IPS-18a (cell line): ENCODE measurements at regions not wholly inside any gene's neighbourhood (a gene's known extent, or its start where the extent isn't known, plus 50 kb on each side); places are given as distances from the start of the nearest gene placed in this dataset.
"Not testable (repeated sequence)": the region's sequence is repeated elsewhere in the genome, so short reads cannot be mapped to it uniquely, and the experiment has no call there.

Experiments
- H3K27ac ChIP-seq: one replicate; pipeline ENCODE4 v1.5.1; 2013; ENCODE audit warnings: low read length
- H3K27me3 ChIP-seq: one replicate; pipeline ENCODE4 v1.6.1; 2013; ENCODE audit warnings: mild to moderate bottlenecking, low read length; ENCODE audit not compliant: control insufficient read depth, insufficient read depth
- H3K36me3 ChIP-seq: one replicate; pipeline ENCODE4 v1.6.1; 2013; ENCODE audit warnings: low read depth, low read length; ENCODE audit not compliant: control insufficient read depth
- H3K4me1 ChIP-seq: one replicate; pipeline ENCODE4 v1.6.1; 2013; ENCODE audit warnings: low read depth, low read length; ENCODE audit not compliant: control insufficient read depth
- H3K4me3 ChIP-seq: one replicate; pipeline ENCODE4 v1.5.1; 2013; ENCODE audit warnings: low read length
- H3K9ac ChIP-seq: one replicate; pipeline ENCODE4 v1.6.1; 2013; ENCODE audit warnings: mild to moderate bottlenecking, low read length, moderate library complexity
- H3K9me3 ChIP-seq: one replicate; pipeline ENCODE4 v1.6.1; 2013; ENCODE audit warnings: low read depth, low read length; ENCODE audit not compliant: control insufficient read depth

GRCh38 chr6:27597031-27597567 is 124.2 kb upstream of the ZNF184 start:
- not testable (repeated sequence) for H3K9ac ChIP-seq, H3K4me3 ChIP-seq, H3K4me1 ChIP-seq, H3K27ac ChIP-seq, H3K36me3 ChIP-seq, H3K9me3 ChIP-seq
- peaks cover 52% of the 10 kb centered on the region for H3K27me3 ChIP-seq

GRCh38 chr6:27593861-27594260 is 121.0 kb upstream of the ZNF184 start:
- Histone ChIP-seq H3K4me1 (no peaks in the 10 kb centered on the region), H3K27ac (no peak overlapping the region), H3K36me3 (no peaks in the 10 kb centered on the region), H3K4me3 (peak overlapping the region; percentile 96), H3K9ac (no peak overlapping the region), H3K27me3 (peaks cover 29% of the 10 kb centered on the region), H3K9me3 (no peaks in the 10 kb centered on the region)

GRCh38 chr6:27593200-27593818 is 120.4 kb upstream of the ZNF184 start:
- peak overlapping the region; percentile 96 for H3K4me3 ChIP-seq
- H3K27me3 ChIP-seq, result peaks cover 29% of the 10 kb centered on the region
- no peaks in the 10 kb centered on the region for H3K36me3 ChIP-seq
- no peaks in the 10 kb centered on the region for H3K9me3 ChIP-seq
- no peak overlapping the region for H3K9ac ChIP-seq
- H3K27ac ChIP-seq, result no peak overlapping the region
- H3K4me1 ChIP-seq, result no peaks in the 10 kb centered on the region

GRCh38 chr6:27592481-27593199 is 119.7 kb upstream of the ZNF184 start:
- Histone ChIP-seq H3K9me3 (no peaks in the 10 kb centered on the region), H3K36me3 (no peaks in the 10 kb centered on the region), H3K4me1 (no peaks in the 10 kb centered on the region), H3K4me3 (peak overlapping the region; percentile 96), H3K27ac (no peak overlapping the region), H3K9ac (peak overlapping the region; percentile 46), H3K27me3 (peaks cover 26% of the 10 kb centered on the region)

- peaks cover 26% of the 10 kb centered on the region for H3K27me3 ChIP-seq
- no peaks in the 10 kb centered on the region for H3K4me1 ChIP-seq
- no peaks in the 10 kb centered on the region for H3K36me3 ChIP-seq
- H3K4me3 ChIP-seq, result peak overlapping the region; percentile 96
- peak overlapping the region; percentile 46 for H3K9ac ChIP-seq
- no peaks in the 10 kb centered on the region for H3K9me3 ChIP-seq
- H3K27ac ChIP-seq, result no peak overlapping the region
Observed at GRCh38 chr6:27591699-27592480, 119.0 kb upstream of the ZNF184 start.

GRCh38 chr6:27585316-27585715 is 112.4 kb upstream of the ZNF184 start:
- not testable (repeated sequence) for H3K4me1 ChIP-seq, H3K27me3 ChIP-seq, H3K9me3 ChIP-seq, H3K9ac ChIP-seq, H3K27ac ChIP-seq, H3K4me3 ChIP-seq, H3K36me3 ChIP-seq

- Histone ChIP-seq H3K36me3 (no peaks in the 10 kb centered on the region), H3K4me1 (peaks cover 3% of the 10 kb centered on the region), H3K27ac (no peak overlapping the region), H3K9me3 (no peaks in the 10 kb centered on the region), H3K27me3 (no peaks in the 10 kb centered on the region), H3K9ac (no peak overlapping the region), H3K4me3 (no peak overlapping the region)
Observed at GRCh38 chr6:27584326-27584725, 111.4 kb upstream of the ZNF184 start.

GRCh38 chr6:27582928-27583725 is 110.2 kb upstream of the ZNF184 start:
- Histone ChIP-seq H3K36me3 (no peaks in the 10 kb centered on the region), H3K9ac (no peak overlapping the region), H3K4me1 (peaks cover 3% of the 10 kb centered on the region), H3K4me3 (peak overlapping the region; percentile 56), H3K9me3 (no peaks in the 10 kb centered on the region), H3K27ac (no peak overlapping the region), H3K27me3 (no peaks in the 10 kb centered on the region)

- Histone ChIP-seq H3K4me1 (peaks cover 3% of the 10 kb centered on the region), H3K36me3 (no peaks in the 10 kb centered on the region)
Observed at GRCh38 chr6:27579973-27580372, 107.1 kb upstream of the ZNF184 start.

GRCh38 chr6:27577922-27578321 is 105.0 kb upstream of the ZNF184 start:
- Histone ChIP-seq H3K4me1 (no peaks in the 10 kb centered on the region), H3K9me3 (no peaks in the 10 kb centered on the region), H3K36me3 (no peaks in the 10 kb centered on the region), H3K27ac (no peak overlapping the region), H3K9ac (no peak overlapping the region), H3K27me3 (no peaks in the 10 kb centered on the region), H3K4me3 (no peak overlapping the region)

More at GRCh38 chr6:27579973-27580372, 107.1 kb upstream of the ZNF184 start:
- no peak overlapping the region for H3K9ac ChIP-seq
- no peak overlapping the region for H3K4me3 ChIP-seq
- H3K27ac ChIP-seq, result no peak overlapping the region
- H3K9me3 ChIP-seq, result no peaks in the 10 kb centered on the region
- no peaks in the 10 kb centered on the region for H3K27me3 ChIP-seq
